MM.1S (cell line): ENCODE measurements at regions not wholly inside any gene's neighbourhood (a gene's known extent, or its start where the extent isn't known, plus 50 kb on each side); places are given as distances from the start of the nearest gene placed in this dataset.
"Not testable (repeated sequence)": the region's sequence is repeated elsewhere in the genome, so short reads cannot be mapped to it uniquely, and the experiment has no call there.

Source experiments
- EZH2 ChIP-seq: fragments of 300-600 bp; sonication (generic); optimal IDR thresholded peaks from 2 replicates; pipeline ENCODE3; 2017; ENCODE audit warnings: low read depth, mild to moderate bottlenecking, antibody characterized with exemption, low read length, mixed read lengths
- EZH2phosphoT487 ChIP-seq: fragments of 300-600 bp; sonication (generic); IDR thresholded peaks from 2 replicates; pipeline ENCODE4 v1.6.1; 2018; ENCODE audit warnings: antibody characterized with exemption, low read length
- TF ChIP-seq, protein P1 (sequence below): fragments of 300-600 bp; sonication (generic); IDR thresholded peaks from 2 replicates; pipeline ENCODE4 v1.5.1; 2016; ENCODE audit warnings: antibody characterized with exemption, low read length, mixed read lengths

DNA sequence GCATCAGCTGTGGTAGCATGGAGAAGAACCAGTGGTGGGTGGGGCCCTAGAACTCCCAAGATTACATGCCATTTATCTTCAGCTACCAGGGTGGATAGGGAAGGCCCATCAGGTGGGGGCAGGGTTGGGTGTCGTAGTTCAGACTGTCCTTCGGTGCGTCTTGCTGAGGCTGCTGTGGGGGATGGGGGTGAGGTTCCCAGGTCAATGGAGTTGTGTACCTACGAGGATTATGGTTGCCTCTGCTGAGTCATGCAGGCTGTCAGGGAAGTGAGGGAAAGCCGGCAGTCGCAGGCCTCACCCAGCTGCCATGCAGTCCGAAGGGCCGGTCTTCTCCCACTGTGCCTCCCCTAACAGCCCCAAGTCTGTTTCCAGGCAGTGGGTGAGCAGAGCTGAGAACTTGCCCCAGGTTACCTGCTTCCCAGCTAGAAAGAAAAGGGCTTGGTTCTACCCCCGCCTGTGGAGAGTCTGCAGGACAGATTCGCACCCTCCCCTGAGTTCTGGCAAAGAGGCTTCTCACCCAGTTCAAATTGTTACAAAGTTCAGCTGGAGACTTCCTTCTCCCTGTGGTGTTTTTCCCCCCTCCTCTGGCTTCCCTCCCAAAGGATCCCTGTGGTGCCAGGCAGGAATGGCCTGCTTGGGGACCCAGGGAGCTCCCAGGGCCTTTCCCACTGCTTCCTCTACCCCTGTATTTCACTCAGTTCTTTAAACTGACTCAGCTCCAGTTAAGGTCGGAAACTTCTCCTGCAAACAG, 342.7 kb downstream of the KLF13 start:
- TF ChIP-seq, protein P1, sequence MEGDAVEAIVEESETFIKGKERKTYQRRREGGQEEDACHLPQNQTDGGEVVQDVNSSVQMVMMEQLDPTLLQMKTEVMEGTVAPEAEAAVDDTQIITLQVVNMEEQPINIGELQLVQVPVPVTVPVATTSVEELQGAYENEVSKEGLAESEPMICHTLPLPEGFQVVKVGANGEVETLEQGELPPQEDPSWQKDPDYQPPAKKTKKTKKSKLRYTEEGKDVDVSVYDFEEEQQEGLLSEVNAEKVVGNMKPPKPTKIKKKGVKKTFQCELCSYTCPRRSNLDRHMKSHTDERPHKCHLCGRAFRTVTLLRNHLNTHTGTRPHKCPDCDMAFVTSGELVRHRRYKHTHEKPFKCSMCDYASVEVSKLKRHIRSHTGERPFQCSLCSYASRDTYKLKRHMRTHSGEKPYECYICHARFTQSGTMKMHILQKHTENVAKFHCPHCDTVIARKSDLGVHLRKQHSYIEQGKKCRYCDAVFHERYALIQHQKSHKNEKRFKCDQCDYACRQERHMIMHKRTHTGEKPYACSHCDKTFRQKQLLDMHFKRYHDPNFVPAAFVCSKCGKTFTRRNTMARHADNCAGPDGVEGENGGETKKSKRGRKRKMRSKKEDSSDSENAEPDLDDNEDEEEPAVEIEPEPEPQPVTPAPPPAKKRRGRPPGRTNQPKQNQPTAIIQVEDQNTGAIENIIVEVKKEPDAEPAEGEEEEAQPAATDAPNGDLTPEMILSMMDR: not testable (repeated sequence)
- TF ChIP-seq EZH2, EZH2phosphoT487: not testable (repeated sequence)
